C4-2B (cell line): ENCODE measurements at regions not wholly inside any gene's neighbourhood (a gene's known extent, or its start where the extent isn't known, plus 50 kb on each side); places are given as distances from the start of the nearest gene placed in this dataset.

Source experiments
- H3K27ac ChIP-seq: fragments of 450-650 bp; 2 replicates; pipeline ENCODE4 v1.5.1; 2017
- ZFX ChIP-seq: fragments of 450-650 bp; IDR thresholded peaks from 2 replicates; pipeline ENCODE4 v1.6.1; 2017
- TF ChIP-seq, protein P1 (sequence below): fragments of 450-650 bp; conservative IDR thresholded peaks from 2 replicates; pipeline ENCODE4 v1.5.1; 2017; ENCODE audit warnings: mild to moderate bottlenecking

DNA sequence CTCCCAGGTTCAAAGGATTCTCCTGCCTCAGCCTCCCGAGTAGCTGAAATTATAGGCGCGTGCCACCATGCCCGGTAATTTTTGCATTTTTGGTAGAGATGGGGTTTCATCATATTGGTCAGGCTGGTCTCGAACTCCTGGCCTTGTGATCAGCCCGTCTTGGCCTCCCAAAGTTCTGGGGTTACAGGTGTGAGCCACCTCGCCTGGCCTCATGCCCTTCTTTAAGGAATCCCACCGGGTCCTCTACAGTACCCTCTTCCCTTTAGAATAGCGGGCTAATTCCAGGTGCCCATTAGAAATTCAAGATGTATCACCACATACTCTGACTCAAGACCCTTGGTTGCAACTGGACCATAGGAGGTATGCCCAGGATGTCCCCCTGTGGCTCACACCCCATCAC lies 74.2 kb upstream of the ZNF536 start:
- H3K27ac ChIP-seq, result no peak overlapping the region
- no peak for TF ChIP-seq ZFX
- TF ChIP-seq, protein P1, sequence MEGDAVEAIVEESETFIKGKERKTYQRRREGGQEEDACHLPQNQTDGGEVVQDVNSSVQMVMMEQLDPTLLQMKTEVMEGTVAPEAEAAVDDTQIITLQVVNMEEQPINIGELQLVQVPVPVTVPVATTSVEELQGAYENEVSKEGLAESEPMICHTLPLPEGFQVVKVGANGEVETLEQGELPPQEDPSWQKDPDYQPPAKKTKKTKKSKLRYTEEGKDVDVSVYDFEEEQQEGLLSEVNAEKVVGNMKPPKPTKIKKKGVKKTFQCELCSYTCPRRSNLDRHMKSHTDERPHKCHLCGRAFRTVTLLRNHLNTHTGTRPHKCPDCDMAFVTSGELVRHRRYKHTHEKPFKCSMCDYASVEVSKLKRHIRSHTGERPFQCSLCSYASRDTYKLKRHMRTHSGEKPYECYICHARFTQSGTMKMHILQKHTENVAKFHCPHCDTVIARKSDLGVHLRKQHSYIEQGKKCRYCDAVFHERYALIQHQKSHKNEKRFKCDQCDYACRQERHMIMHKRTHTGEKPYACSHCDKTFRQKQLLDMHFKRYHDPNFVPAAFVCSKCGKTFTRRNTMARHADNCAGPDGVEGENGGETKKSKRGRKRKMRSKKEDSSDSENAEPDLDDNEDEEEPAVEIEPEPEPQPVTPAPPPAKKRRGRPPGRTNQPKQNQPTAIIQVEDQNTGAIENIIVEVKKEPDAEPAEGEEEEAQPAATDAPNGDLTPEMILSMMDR, result no peak

DNA sequence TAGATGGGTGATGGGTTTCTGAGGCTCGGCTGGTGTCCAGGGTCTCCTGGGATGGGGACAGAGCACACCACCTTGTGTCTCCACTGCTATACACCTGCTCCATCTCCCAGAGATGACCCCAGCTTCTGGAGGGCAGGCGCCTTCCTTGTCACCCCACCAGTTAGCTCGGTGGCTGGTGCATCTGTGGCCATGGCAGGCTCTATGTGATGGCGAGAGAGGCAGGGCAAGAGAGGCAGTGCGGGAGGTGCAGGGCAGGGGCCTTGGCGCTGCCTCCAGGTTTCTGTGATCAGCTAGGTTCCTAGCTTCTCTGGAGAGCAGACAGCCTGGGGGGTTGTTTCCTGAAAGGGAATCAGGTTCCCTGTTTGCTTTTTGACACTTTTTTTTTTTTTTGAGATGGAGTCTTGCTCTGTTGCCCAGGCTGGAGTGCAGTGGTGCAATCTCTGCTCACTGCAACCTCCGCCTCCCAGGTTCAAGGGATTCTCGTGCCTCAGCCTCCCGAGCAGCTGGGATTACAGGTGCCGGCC lies 69.0 kb upstream of the ZNF536 start:
- H3K27ac ChIP-seq, result no peak overlapping the region
- TF ChIP-seq ZFX, result no peak
- TF ChIP-seq, protein P1, result no peak

DNA sequence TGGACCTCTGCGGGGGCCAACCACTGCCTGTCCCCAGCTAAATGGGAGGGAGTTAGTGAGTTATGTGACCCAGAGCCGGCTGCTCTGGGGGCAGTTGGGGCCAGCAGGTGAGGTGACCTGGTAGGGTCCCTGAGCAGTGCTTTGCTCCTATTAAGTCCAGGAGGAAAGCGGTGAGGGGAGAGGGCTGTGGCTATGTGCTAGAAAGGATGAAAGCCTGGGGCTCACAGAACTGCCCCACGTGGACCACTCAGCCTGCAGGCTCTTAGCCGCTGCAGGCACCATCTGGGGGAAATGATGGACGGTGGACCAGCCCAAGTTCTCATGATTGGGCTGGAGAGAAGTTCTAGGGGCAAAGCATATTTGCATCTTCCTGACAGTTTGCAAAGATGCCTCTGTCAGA lies 67.6 kb upstream of the ZNF536 start:
- no peak for TF ChIP-seq ZFX
- TF ChIP-seq, protein P1, result no peak

DNA sequence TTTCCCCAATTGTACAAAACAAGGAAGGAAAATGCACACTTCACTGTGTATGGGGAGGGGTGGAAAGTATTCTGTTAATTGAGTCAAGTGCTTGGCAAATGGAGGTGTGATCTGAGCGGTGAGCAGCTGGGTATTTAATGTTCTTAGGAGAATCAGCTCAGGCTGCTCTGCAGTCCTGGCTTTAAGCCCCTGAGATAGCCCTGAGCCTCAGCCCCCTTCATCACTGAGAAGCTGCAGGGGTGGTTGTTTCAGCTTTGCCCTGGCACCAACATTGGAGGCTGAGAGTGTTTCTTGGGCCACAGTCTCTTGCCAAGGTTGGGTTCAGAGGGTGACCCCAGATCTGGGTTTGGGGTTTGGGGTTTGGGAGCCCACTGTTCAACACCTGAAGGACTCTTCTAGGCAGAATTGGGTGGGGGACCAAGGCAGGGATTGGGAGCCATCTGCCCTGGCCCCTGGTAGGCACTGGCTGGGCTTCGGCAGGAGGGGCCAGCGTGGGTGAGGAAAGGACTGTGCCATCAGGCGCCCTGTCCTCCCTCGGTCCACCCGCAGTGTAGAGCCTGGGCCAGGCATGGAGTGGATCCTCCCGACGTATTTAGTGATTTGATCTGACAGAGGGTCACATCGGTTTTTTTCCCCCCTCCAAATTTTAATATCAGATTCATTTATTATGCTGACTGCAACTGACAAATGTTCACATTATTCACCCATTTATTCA lies 66.7 kb upstream of the ZNF536 start:
- no peak overlapping the region for H3K27ac ChIP-seq
- TF ChIP-seq ZFX, result no peak
- TF ChIP-seq, protein P1, result no peak

More for the DNA sequence above, 67.6 kb upstream of the ZNF536 start:
- H3K27ac ChIP-seq, result no peak overlapping the region

DNA sequence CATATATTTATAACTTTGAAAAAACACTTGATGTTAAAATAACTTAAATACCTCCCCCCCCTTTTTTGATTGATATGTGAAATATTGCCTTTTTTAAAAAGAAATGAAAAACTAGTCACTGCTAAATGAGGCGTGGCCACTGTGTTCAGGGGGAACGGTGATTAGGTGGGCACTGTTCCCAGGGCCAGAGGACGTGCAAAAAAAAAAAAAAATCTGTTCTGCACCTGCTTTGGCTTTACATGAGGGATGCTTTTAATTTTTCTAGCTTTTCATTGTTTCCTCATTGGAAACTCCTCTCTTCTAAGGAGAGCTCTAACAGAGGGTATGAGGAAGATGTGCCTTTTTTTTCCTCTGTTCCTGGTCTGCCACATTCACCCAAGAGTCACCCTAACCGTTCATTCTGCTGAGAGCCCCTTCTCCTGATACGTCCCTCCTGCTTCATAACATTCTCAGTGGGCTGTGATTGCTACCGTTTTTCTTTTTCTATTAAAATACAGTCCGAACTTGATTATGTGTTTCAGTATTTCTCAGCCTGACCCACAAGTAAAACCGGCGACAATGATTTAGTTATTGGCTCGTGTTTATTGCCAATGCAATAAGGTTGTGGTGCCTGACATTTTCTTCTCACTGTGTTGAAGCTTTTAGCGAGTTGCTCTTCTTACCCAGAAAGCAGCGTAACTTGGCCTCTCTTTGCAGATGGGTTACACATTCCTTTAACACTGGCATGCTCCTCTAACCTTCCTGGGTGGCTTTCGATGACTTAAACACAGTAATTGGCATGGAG lies 64.8 kb upstream of the ZNF536 start:
- TF ChIP-seq, protein P1, result no peak
- no peak for TF ChIP-seq ZFX

DNA sequence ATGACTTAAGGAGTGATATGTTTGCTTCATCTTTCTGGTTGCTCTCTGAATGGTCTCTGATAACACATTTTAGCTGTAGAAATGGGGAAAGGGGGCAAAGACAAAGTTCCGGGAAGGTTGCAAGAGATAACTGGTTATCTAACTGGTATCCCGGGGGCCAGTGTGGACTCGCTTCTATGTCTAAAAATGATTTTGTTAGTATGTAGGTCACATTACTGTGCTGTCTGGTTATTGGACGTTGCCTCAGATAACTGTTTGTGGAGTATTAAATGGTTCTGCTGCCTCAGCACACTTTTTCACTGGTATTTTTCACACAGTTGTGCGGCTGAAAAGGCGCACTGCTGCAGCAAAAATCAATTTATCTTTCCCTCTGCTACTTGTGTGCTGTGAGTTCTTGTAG lies 63.0 kb upstream of the ZNF536 start:
- TF ChIP-seq, protein P1, result no peak
- TF ChIP-seq ZFX, result no peak
- H3K27ac ChIP-seq, result no peak overlapping the region

More for the DNA sequence above, 64.8 kb upstream of the ZNF536 start:
- H3K27ac ChIP-seq, result no peak overlapping the region
